ENCODE measurements at regions not wholly inside any gene's neighbourhood (a gene's known extent, or its start where the extent isn't known, plus 50 kb on each side); places are given as distances from the start of the nearest gene placed in this dataset.

GRCh38 chr3:124519591-124520194, 210.6 kb upstream of the UMPS start:
- Histone ChIP-seq H3K27me3 (ENCODE audit: low read length) (no peaks in the 10 kb centered on the region), H2AFZ (ENCODE audit: low read depth, low read length, severe bottlenecking) (no peak overlapping the region), H3K4me2 (ENCODE audit: low read depth, low read length, poor library complexity, severe bottlenecking) (no peak overlapping the region), H3K9ac (ENCODE audit: low read length) (no peak overlapping the region), H3K9me2 (replicated peaks; ENCODE audit: insufficient read depth, low read length) (no peaks in the 10 kb centered on the region), H3K9me3 (ENCODE audit: insufficient read depth, low read length) (no peaks in the 10 kb centered on the region), H3F3A (ENCODE audit: insufficient read depth) (no peaks in the 10 kb centered on the region), H3K36me3 (ENCODE audit: low read length) (no peaks in the 10 kb centered on the region), H4K20me1 (ENCODE audit: low read depth, low read length) (no peaks in the 10 kb centered on the region), H3K79me2 (ENCODE audit: insufficient read depth, low read length) (no peaks in the 10 kb centered on the region), H3K27ac (ENCODE audit: low read depth, low read length) (no peak overlapping the region), H3K4me3 (ENCODE audit: insufficient read depth, low read length, poor library complexity, severe bottlenecking) (no peak overlapping the region)
- TF ChIP-seq, protein P1, sequence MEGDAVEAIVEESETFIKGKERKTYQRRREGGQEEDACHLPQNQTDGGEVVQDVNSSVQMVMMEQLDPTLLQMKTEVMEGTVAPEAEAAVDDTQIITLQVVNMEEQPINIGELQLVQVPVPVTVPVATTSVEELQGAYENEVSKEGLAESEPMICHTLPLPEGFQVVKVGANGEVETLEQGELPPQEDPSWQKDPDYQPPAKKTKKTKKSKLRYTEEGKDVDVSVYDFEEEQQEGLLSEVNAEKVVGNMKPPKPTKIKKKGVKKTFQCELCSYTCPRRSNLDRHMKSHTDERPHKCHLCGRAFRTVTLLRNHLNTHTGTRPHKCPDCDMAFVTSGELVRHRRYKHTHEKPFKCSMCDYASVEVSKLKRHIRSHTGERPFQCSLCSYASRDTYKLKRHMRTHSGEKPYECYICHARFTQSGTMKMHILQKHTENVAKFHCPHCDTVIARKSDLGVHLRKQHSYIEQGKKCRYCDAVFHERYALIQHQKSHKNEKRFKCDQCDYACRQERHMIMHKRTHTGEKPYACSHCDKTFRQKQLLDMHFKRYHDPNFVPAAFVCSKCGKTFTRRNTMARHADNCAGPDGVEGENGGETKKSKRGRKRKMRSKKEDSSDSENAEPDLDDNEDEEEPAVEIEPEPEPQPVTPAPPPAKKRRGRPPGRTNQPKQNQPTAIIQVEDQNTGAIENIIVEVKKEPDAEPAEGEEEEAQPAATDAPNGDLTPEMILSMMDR (IDR thresholded peaks at IDR 0.05; ENCODE audit: insufficient read depth, low read length, poor library complexity, severe bottlenecking): no peak
- no peak for TF ChIP-seq EZH2phosphoT487 (conservative IDR thresholded peaks at IDR 0.05; ENCODE audit: low read length)

GRCh38 chr3:124520970-124521369, 209.3 kb upstream of the UMPS start:
- H4K20me1 ChIP-seq (ENCODE audit: low read depth, low read length): no peaks in the 10 kb centered on the region
- H3K9me2 ChIP-seq (replicated peaks; ENCODE audit: insufficient read depth, low read length): no peaks in the 10 kb centered on the region
- H3K4me2 ChIP-seq (ENCODE audit: low read depth, low read length, poor library complexity, severe bottlenecking): no peak overlapping the region
- TF ChIP-seq, protein P1 (IDR thresholded peaks at IDR 0.05; ENCODE audit: insufficient read depth, low read length, poor library complexity, severe bottlenecking): no peak
- TF ChIP-seq EZH2phosphoT487 (conservative IDR thresholded peaks at IDR 0.05; ENCODE audit: low read length): no peak
- no peaks in the 10 kb centered on the region for H3K79me2 ChIP-seq (ENCODE audit: insufficient read depth, low read length)
- no peaks in the 10 kb centered on the region for H3K27me3 ChIP-seq (ENCODE audit: low read length)
- H3K27ac ChIP-seq (ENCODE audit: low read depth, low read length): no peak overlapping the region
- H3K9me3 ChIP-seq (ENCODE audit: insufficient read depth, low read length): no peaks in the 10 kb centered on the region
- no peaks in the 10 kb centered on the region for H3F3A ChIP-seq (ENCODE audit: insufficient read depth)
- H3K36me3 ChIP-seq (ENCODE audit: low read length): no peaks in the 10 kb centered on the region
- no peak overlapping the region for H3K9ac ChIP-seq (ENCODE audit: low read length)
- no peak overlapping the region for H3K4me3 ChIP-seq (ENCODE audit: insufficient read depth, low read length, poor library complexity, severe bottlenecking)
- H2AFZ ChIP-seq (ENCODE audit: low read depth, low read length, severe bottlenecking): no peak overlapping the region

- TF ChIP-seq, protein P1 (IDR thresholded peaks at IDR 0.05; ENCODE audit: insufficient read depth, low read length, poor library complexity, severe bottlenecking): no peak
- no peak for TF ChIP-seq EZH2phosphoT487 (conservative IDR thresholded peaks at IDR 0.05; ENCODE audit: low read length)
- no peaks in the 10 kb centered on the region for H3K79me2 ChIP-seq (ENCODE audit: insufficient read depth, low read length)
- no peak overlapping the region for H2AFZ ChIP-seq (ENCODE audit: low read depth, low read length, severe bottlenecking)
- H3K9me2 ChIP-seq (replicated peaks; ENCODE audit: insufficient read depth, low read length): no peaks in the 10 kb centered on the region
- H3K4me3 ChIP-seq (ENCODE audit: insufficient read depth, low read length, poor library complexity, severe bottlenecking): no peak overlapping the region
- no peaks in the 10 kb centered on the region for H3K27me3 ChIP-seq (ENCODE audit: low read length)
- H3K9me3 ChIP-seq (ENCODE audit: insufficient read depth, low read length): no peaks in the 10 kb centered on the region
- H3K9ac ChIP-seq (ENCODE audit: low read length): no peak overlapping the region
- H3K27ac ChIP-seq (ENCODE audit: low read depth, low read length): no peak overlapping the region
- no peak overlapping the region for H3K4me2 ChIP-seq (ENCODE audit: low read depth, low read length, poor library complexity, severe bottlenecking)
- no peaks in the 10 kb centered on the region for H3K36me3 ChIP-seq (ENCODE audit: low read length)
- no peaks in the 10 kb centered on the region for H3F3A ChIP-seq (ENCODE audit: insufficient read depth)
- H4K20me1 ChIP-seq (ENCODE audit: low read depth, low read length): no peaks in the 10 kb centered on the region
These were observed 208.1 kb upstream of the UMPS start for GRCh38 chr3:124522082-124522625.

Data from SU-DHL-6 (cell line).